Panc1 (cell line): ENCODE measurements at regions not wholly inside any gene's neighbourhood (a gene's known extent, or its start where the extent isn't known, plus 50 kb on each side); places are given as distances from the start of the nearest gene placed in this dataset.

Experiments
- ATAC-seq: fragments of 200-7000 bp; cut with Tn5 transposase; 2 replicates; pipeline ENCODE4 v1.9.1; 2020; ENCODE audit warnings: mild to moderate bottlenecking, moderate library complexity
- BruUV-seq: library from RNA; stranded (reverse); fragments of 400-500 nt; replicated peaks from 2 replicates; lab custom pipeline; 2021; lab: Mats Ljungman, UMichigan
- CTCF ChIA-PET: fragments of 300-600 bp; sonication (Branson Sonifier 250); formaldehyde crosslinking; loops from one replicate; lab custom pipeline; 2022; ENCODE audit warnings: antibody characterized with exemption; lab: Charles Lee
- POLR2A ChIA-PET: fragments of 300-600 bp; sonication (Branson Sonifier 250); formaldehyde crosslinking; loops from one replicate; lab custom pipeline; 2022; ENCODE audit warnings: antibody characterized with exemption; lab: Charles Lee
- DNase-seq: peaks from one replicate; pipeline ENCODE4 v3.0.0-alpha.2; 2010; ENCODE audit warnings: low read depth, low spot score
- H3K27ac ChIP-seq: 2 replicates; pipeline ENCODE4 v1.5.1; 2011; ENCODE audit warnings: mild to moderate bottlenecking, low read length, inconsistent platforms
- H3K27me3 ChIP-seq: fragments of 200-500 bp; sonication (Bioruptor generic); 2 replicates; pipeline ENCODE4 v1.6.0; 2014; ENCODE audit warnings: low read length, inconsistent platforms; ENCODE audit not compliant: control insufficient read depth, insufficient read depth
- H3K36me3 ChIP-seq: fragments of 200-500 bp; sonication (Bioruptor generic); 2 replicates; pipeline ENCODE4 v1.5.1; 2014; ENCODE audit warnings: inconsistent platforms, mild to moderate bottlenecking, low read length, moderate library complexity; ENCODE audit not compliant: control insufficient read depth, insufficient read depth
- H3K4me1 ChIP-seq: 2 replicates; pipeline ENCODE4 v1.5.1; 2011; ENCODE audit warnings: inconsistent platforms, mild to moderate bottlenecking, low read length, moderate library complexity; ENCODE audit not compliant: control insufficient read depth, insufficient read depth
- H3K4me3 ChIP-seq, 2 experiments: 2 replicates each; pipeline ENCODE4 v1.5.1; 2011 to 2012; ENCODE audit warnings: low read depth in 2 of 2, low read length in 2 of 2, mild to moderate bottlenecking in 2 of 2, inconsistent platforms in 1 of 2, moderate library complexity in 1 of 2
- H3K9me3 ChIP-seq: fragments of 200-500 bp; sonication (Bioruptor generic); 2 replicates; pipeline ENCODE4 v1.5.1; 2014; ENCODE audit warnings: low read depth, mild to moderate bottlenecking, inconsistent platforms, low read length, moderate library complexity; ENCODE audit not compliant: control insufficient read depth, insufficient read depth
- CTCF ChIP-seq: fragments of 450-650 bp; IDR thresholded peaks from 2 replicates; pipeline ENCODE4 v1.5.1; 2017; ENCODE audit warnings: mild to moderate bottlenecking
- POLR2AphosphoS5 ChIP-seq: IDR thresholded peaks from 2 replicates; pipeline ENCODE4 v1.6.1; 2012; ENCODE audit warnings: mild to moderate bottlenecking, low read depth, low read length, moderate library complexity
- REST ChIP-seq, 2 experiments: IDR thresholded peaks; 2 replicates each; pipeline ENCODE4 v1.6.1; 2011 to 2012; ENCODE audit warnings: low read depth in 2 of 2, control low read depth in 1 of 2, low read length in 1 of 2, mild to moderate bottlenecking in 1 of 2, moderate library complexity in 1 of 2; ENCODE audit not compliant: insufficient read depth in 1 of 2
- SIN3A ChIP-seq: IDR thresholded peaks from 2 replicates; pipeline ENCODE4 v1.6.1; 2012; ENCODE audit warnings: low read depth, mild to moderate bottlenecking, low read length, moderate library complexity, borderline replicate concordance; ENCODE audit not compliant: insufficient read depth
- TCF7L2 ChIP-seq: IDR thresholded peaks from 2 replicates; pipeline ENCODE4 v1.6.1; 2011; ENCODE audit warnings: mild to moderate bottlenecking, low read depth, low read length, inconsistent platforms
- in situ Hi-C: cut with HindIII; loops from 2 replicates; pipeline ENCODE4 v1.10.0; 2016; ENCODE audit warnings: low sequenced_read_pairs, low pct_unique_long_range_greater_than_20kb
- intact Hi-C: fragments of 100-400 bp; cut with micrococcal nuclease; formaldehyde crosslinking; loops from one replicate; pipeline ENCODE4 v1.10.0; 2022; ENCODE audit not compliant: unreplicated experiment

- ATAC-seq (no peak), DNase-seq (no peak)
- no peak for TF ChIP-seq REST (IDR thresholded peaks at IDR 0.05; ENCODE audit: insufficient read depth in 1 of 2, low read depth in 2 of 2, low read length in 1 of 2)
- no peak for TF ChIP-seq POLR2AphosphoS5
- no peak for TF ChIP-seq CTCF
- no peak for TF ChIP-seq SIN3A
- TF ChIP-seq TCF7L2: no peak
- Histone ChIP-seq H3K36me3 (no peaks in the 10 kb centered on the region), H3K27ac (no peak overlapping the region), H3K27me3 (no peaks in the 10 kb centered on the region), H3K4me1 (no peaks in the 10 kb centered on the region), H3K9me3 (no peaks in the 10 kb centered on the region), H3K4me3 (no peak overlapping the region)
- intact Hi-C loops: no loop called here
- ChIA-PET POLR2A (interaction anchor here (0.6 kb wide), 1 partner anchor 24 kb away, joined by 4 read pairs; no protein-coding TSS in a partner anchor), CTCF (no interaction called here)
- BruUV-seq: no TSS peak
- in situ Hi-C loops: no loop called here
These were observed 60.5 kb downstream of the MSX1 start for GRCh38 chr4:4919927-4920326.

- ChIA-PET CTCF (no interaction called here), POLR2A (no interaction called here)
- no peak overlapping the region for H3K4me3 ChIP-seq
- intact Hi-C loops (no loop called here), in situ Hi-C loops (no loop called here)
- BruUV-seq: no TSS peak
- no peak for DNase-seq
- no peaks in the 10 kb centered on the region for H3K4me1 ChIP-seq
- no peaks in the 10 kb centered on the region for H3K27me3 ChIP-seq
- no peaks in the 10 kb centered on the region for H3K9me3 ChIP-seq
- TF ChIP-seq SIN3A (no peak), TCF7L2 (no peak), CTCF (no peak), REST (IDR thresholded peaks at IDR 0.05; ENCODE audit: insufficient read depth in 1 of 2, low read depth in 2 of 2, low read length in 1 of 2) (no peak), POLR2AphosphoS5 (no peak)
- no peaks in the 10 kb centered on the region for H3K36me3 ChIP-seq
- ATAC-seq: no peak
- no peak overlapping the region for H3K27ac ChIP-seq
These were observed 61.6 kb downstream of the MSX1 start for GRCh38 chr4:4921077-4921476.
